GM19455 (cell line): ENCODE measurements at regions not wholly inside any gene's neighbourhood (a gene's known extent, or its start where the extent isn't known, plus 50 kb on each side); places are given as distances from the start of the nearest gene placed in this dataset.

ENCODE experiments used
- ATAC-seq: cut with Tn5 transposase; IDR thresholded peaks from one replicate; pipeline ENCODE4 v1.9.1; 2021; ENCODE audit not compliant: unreplicated experiment

- no peak for ATAC-seq
Observed at GRCh38 chr20:22003680-22004079, 298.2 kb downstream of the PAX1 start.

- no peak for ATAC-seq
Observed at GRCh38 chr20:22001886-22002285, 296.4 kb downstream of the PAX1 start.

GRCh38 chr20:21995461-21995860 is 290.0 kb downstream of the PAX1 start:
- no peak for ATAC-seq

GRCh38 chr20:21994203-21994602 is 288.7 kb downstream of the PAX1 start:
- no peak for ATAC-seq

GRCh38 chr20:21982559-21982958 is 277.1 kb downstream of the PAX1 start:
- ATAC-seq = no peak

GRCh38 chr20:21981597-21982344 is 276.3 kb downstream of the PAX1 start:
- no peak for ATAC-seq

GRCh38 chr20:21981179-21981578 is 275.7 kb downstream of the PAX1 start:
- no peak for ATAC-seq

GRCh38 chr20:21971436-21971835 is 266.0 kb downstream of the PAX1 start:
- no peak for ATAC-seq

GRCh38 chr20:21968486-21968885 is 263.0 kb downstream of the PAX1 start:
- no peak for ATAC-seq

- ATAC-seq = no peak
Observed at GRCh38 chr20:21967481-21967880, 262.0 kb downstream of the PAX1 start.

- no peak for ATAC-seq
Observed at GRCh38 chr20:21956591-21956990, 251.1 kb downstream of the PAX1 start.

GRCh38 chr20:21947406-21947805 is 241.9 kb downstream of the PAX1 start:
- ATAC-seq = no peak

GRCh38 chr20:21944227-21944626 is 238.8 kb downstream of the PAX1 start:
- ATAC-seq = no peak

- no peak for ATAC-seq
Observed at GRCh38 chr20:21941941-21942805, 236.7 kb downstream of the PAX1 start.

- no peak for ATAC-seq
Observed at GRCh38 chr20:21936720-21937380, 231.4 kb downstream of the PAX1 start.

GRCh38 chr20:21936261-21936660 is 230.8 kb downstream of the PAX1 start:
- ATAC-seq = no peak

- no peak for ATAC-seq
Observed at GRCh38 chr20:21933526-21933925, 228.1 kb downstream of the PAX1 start.

GRCh38 chr20:21921251-21921650 is 215.8 kb downstream of the PAX1 start:
- no peak for ATAC-seq

- ATAC-seq = no peak
Observed at GRCh38 chr20:21920211-21920610, 214.7 kb downstream of the PAX1 start.

GRCh38 chr20:21918398-21918797 is 212.9 kb downstream of the PAX1 start:
- ATAC-seq = no peak

GRCh38 chr20:21902391-21902790 is 196.9 kb downstream of the PAX1 start:
- ATAC-seq = no peak
